HEK293T (cell line): ENCODE measurements at regions not wholly inside any gene's neighbourhood (a gene's known extent, or its start where the extent isn't known, plus 50 kb on each side); places are given as distances from the start of the nearest gene placed in this dataset.

ENCODE experiments used
- CTCF ChIA-PET: fragments of 350-600 bp; formaldehyde crosslinking; extraction: SDS; loops from one replicate; lab custom pipeline; 2021; ENCODE audit warnings: antibody characterized with exemption, inconsistent platforms; lab: Yijun Ruan, JAX
- POLR2A ChIA-PET: fragments of 350-600 bp; formaldehyde crosslinking; extraction: SDS; loops from one replicate; lab custom pipeline; 2020; ENCODE audit warnings: antibody characterized with exemption, inconsistent platforms; lab: Yijun Ruan, JAX
- DNase-seq: peaks from one replicate; pipeline ENCODE4 v3.0.0; 2012; ENCODE audit warnings: mixed read lengths; ENCODE audit errors: extremely low spot score
- ARNT ChIP-seq: fragments of 450-650 bp; IDR thresholded peaks from 2 replicates; pipeline ENCODE4 v1.6.1; 2017; ENCODE audit warnings: mild to moderate bottlenecking
- BHLHE40 ChIP-seq: fragments of 450-650 bp; IDR thresholded peaks from 2 replicates; pipeline ENCODE4 v1.6.1; 2016; ENCODE audit warnings: mild to moderate bottlenecking, moderate library complexity, borderline replicate concordance
- CTBP1 ChIP-seq: fragments of 450-650 bp; IDR thresholded peaks from 2 replicates; pipeline ENCODE4 v1.6.1; 2016; ENCODE audit warnings: borderline replicate concordance
- ELF4 ChIP-seq: fragments of 450-650 bp; IDR thresholded peaks from 2 replicates; pipeline ENCODE4 v1.6.1; 2017; ENCODE audit warnings: antibody characterized with exemption
- FOXA1 ChIP-seq: fragments of 450-650 bp; IDR thresholded peaks from 2 replicates; pipeline ENCODE4 v1.6.1; 2016; ENCODE audit warnings: mild to moderate bottlenecking
- FOXK2 ChIP-seq: fragments of 450-650 bp; IDR thresholded peaks from 2 replicates; pipeline ENCODE4 v1.6.1; 2016; ENCODE audit warnings: mild to moderate bottlenecking
- FOXM1 ChIP-seq: fragments of 450-650 bp; IDR thresholded peaks from 2 replicates; pipeline ENCODE4 v1.6.1; 2017; ENCODE audit warnings: mild to moderate bottlenecking, borderline replicate concordance
- HDGF ChIP-seq: fragments of 450-650 bp; IDR thresholded peaks from 2 replicates; pipeline ENCODE4 v1.6.1; 2017; ENCODE audit warnings: antibody characterized with exemption, borderline replicate concordance
- L3MBTL2 ChIP-seq: fragments of 450-650 bp; conservative IDR thresholded peaks from 2 replicates; pipeline ENCODE4 v1.6.1; 2016; ENCODE audit warnings: mild to moderate bottlenecking
- LEF1 ChIP-seq: fragments of 450-650 bp; IDR thresholded peaks from 2 replicates; pipeline ENCODE4 v1.6.1; 2017; ENCODE audit warnings: mild to moderate bottlenecking, borderline replicate concordance
- NFRKB ChIP-seq: fragments of 450-650 bp; IDR thresholded peaks from 2 replicates; pipeline ENCODE4 v1.6.1; 2016; ENCODE audit warnings: mild to moderate bottlenecking, moderate library complexity
- PKNOX1 ChIP-seq: fragments of 450-650 bp; IDR thresholded peaks from 2 replicates; pipeline ENCODE4 v1.6.1; 2016
- SP1 ChIP-seq: fragments of 450-650 bp; IDR thresholded peaks from 2 replicates; pipeline ENCODE4 v1.6.1; 2017
- SUZ12 ChIP-seq: fragments of 450-650 bp; IDR thresholded peaks from 2 replicates; pipeline ENCODE4 v1.6.1; 2016; ENCODE audit warnings: mild to moderate bottlenecking
- TARDBP ChIP-seq: fragments of 450-650 bp; IDR thresholded peaks from 2 replicates; pipeline ENCODE4 v1.6.1; 2016
- ZNF384 ChIP-seq: fragments of 450-650 bp; IDR thresholded peaks from 2 replicates; pipeline ENCODE4 v1.6.1; 2016

- POLR2A ChIA-PET, result no interaction called here
- CTCF ChIA-PET, result no interaction called here
These were observed 110.7 kb upstream of the TLR3 start for GRCh38 chr4:185958094-185958747.

GRCh38 chr4:185965426-185966384 lies 103.3 kb upstream of the TLR3 start:
- no peak for TF ChIP-seq TARDBP
- TF ChIP-seq ARNT, result no peak
- no peak for TF ChIP-seq FOXK2
- TF ChIP-seq NFRKB, result no peak
- TF ChIP-seq LEF1, result no peak
- no peak for TF ChIP-seq L3MBTL2
- no peak for TF ChIP-seq PKNOX1
- no peak for TF ChIP-seq ZNF384
- no peak for TF ChIP-seq SUZ12
- no peak for TF ChIP-seq CTBP1
- no peak for TF ChIP-seq BHLHE40
- TF ChIP-seq FOXA1, result no peak
- no peak for TF ChIP-seq SP1
- TF ChIP-seq HDGF, result no peak
- TF ChIP-seq ELF4, result no peak
- no peak for TF ChIP-seq FOXM1
- POLR2A ChIA-PET, result no interaction called here
- CTCF ChIA-PET, result no interaction called here
- no peak for DNase-seq

More at GRCh38 chr4:185958094-185958747, 110.7 kb upstream of the TLR3 start:
- TF ChIP-seq SUZ12 (no peak), FOXK2 (no peak), LEF1 (no peak), PKNOX1 (no peak), CTBP1 (no peak), ZNF384 (no peak), BHLHE40 (no peak), TARDBP (no peak), FOXA1 (no peak), SP1 (no peak), FOXM1 (no peak), ARNT (no peak), ELF4 (no peak), NFRKB (no peak)
- no peak for DNase-seq

GRCh38 chr4:185966549-185966948 lies 102.4 kb upstream of the TLR3 start:
- no peak for DNase-seq
- TF ChIP-seq PKNOX1 (no peak), HDGF (no peak), ARNT (no peak), ZNF384 (no peak), SUZ12 (no peak), ELF4 (no peak), TARDBP (no peak), FOXK2 (no peak), NFRKB (no peak), L3MBTL2 (no peak), FOXM1 (no peak), BHLHE40 (no peak), FOXA1 (no peak), LEF1 (no peak), CTBP1 (no peak), SP1 (no peak)
- ChIA-PET POLR2A (no interaction called here), CTCF (no interaction called here)

GRCh38 chr4:185966997-185967775 lies 101.8 kb upstream of the TLR3 start:
- POLR2A ChIA-PET, result no interaction called here
- CTCF ChIA-PET, result no interaction called here
- TF ChIP-seq ZNF384 (no peak), L3MBTL2 (no peak), LEF1 (no peak), ARNT (no peak), PKNOX1 (no peak)
- DNase-seq, result no peak

GRCh38 chr4:185969657-185970056 lies 99.3 kb upstream of the TLR3 start:
- CTCF ChIA-PET, result no interaction called here
- POLR2A ChIA-PET, result no interaction called here
- no peak for DNase-seq
- TF ChIP-seq CTBP1 (no peak), ARNT (no peak), BHLHE40 (no peak), TARDBP (no peak), FOXM1 (no peak), NFRKB (no peak), SUZ12 (no peak), ELF4 (no peak), PKNOX1 (no peak), FOXK2 (no peak), L3MBTL2 (no peak)
